ENCODE measurements at regions not wholly inside any gene's neighbourhood (a gene's known extent, or its start where the extent isn't known, plus 50 kb on each side); places are given as distances from the start of the nearest gene placed in this dataset.

DNA sequence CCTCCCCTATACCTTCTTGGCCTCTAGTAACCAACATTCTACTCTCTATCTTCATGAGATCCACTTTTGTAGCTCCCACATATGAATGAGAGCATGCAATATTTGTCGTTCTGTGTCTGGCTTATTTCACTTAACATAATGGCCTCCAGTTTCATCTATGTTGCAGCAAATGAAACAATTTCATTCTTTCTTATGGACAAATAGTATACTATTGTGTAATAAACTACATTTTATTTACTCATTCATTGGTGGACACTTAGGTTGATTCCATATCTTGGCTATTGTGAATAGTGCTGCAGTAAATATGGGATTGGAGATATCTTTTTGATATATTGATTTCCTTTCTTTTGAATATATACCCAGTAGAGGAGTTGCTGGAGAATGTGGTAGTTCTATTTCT, 151.1 kb downstream of the JRKL start:
- TF ChIP-seq, protein P1, sequence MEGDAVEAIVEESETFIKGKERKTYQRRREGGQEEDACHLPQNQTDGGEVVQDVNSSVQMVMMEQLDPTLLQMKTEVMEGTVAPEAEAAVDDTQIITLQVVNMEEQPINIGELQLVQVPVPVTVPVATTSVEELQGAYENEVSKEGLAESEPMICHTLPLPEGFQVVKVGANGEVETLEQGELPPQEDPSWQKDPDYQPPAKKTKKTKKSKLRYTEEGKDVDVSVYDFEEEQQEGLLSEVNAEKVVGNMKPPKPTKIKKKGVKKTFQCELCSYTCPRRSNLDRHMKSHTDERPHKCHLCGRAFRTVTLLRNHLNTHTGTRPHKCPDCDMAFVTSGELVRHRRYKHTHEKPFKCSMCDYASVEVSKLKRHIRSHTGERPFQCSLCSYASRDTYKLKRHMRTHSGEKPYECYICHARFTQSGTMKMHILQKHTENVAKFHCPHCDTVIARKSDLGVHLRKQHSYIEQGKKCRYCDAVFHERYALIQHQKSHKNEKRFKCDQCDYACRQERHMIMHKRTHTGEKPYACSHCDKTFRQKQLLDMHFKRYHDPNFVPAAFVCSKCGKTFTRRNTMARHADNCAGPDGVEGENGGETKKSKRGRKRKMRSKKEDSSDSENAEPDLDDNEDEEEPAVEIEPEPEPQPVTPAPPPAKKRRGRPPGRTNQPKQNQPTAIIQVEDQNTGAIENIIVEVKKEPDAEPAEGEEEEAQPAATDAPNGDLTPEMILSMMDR (optimal IDR thresholded peaks at IDR 0.05 in 1 of 3, IDR thresholded peaks at IDR 0.05 in 1 of 3, conservative IDR thresholded peaks at IDR 0.05 in 1 of 3; ENCODE audit: extremely low read depth in 1 of 3, insufficient read depth in 2 of 3, low read length in 3 of 3) = no peak
- no peak for TF ChIP-seq EZH2 (IDR thresholded peaks at IDR 0.05; ENCODE audit: low read length)
